MCF 10A (cell line): ENCODE measurements at regions not wholly inside any gene's neighbourhood (a gene's known extent, or its start where the extent isn't known, plus 50 kb on each side); places are given as distances from the start of the nearest gene placed in this dataset.
"Not testable (repeated sequence)": the region's sequence is repeated elsewhere in the genome, so short reads cannot be mapped to it uniquely, and the experiment has no call there.

Experiments used
- BruUV-seq: library from RNA; stranded (reverse); fragments of 400-500 nt; replicated peaks from 2 replicates; lab custom pipeline; 2021; lab: Mats Ljungman, UMichigan
- CTCF ChIA-PET: fragments of 300-600 bp; sonication (Branson Sonifier 250); formaldehyde crosslinking; extraction: SDS; loops from one replicate; lab custom pipeline; 2021; ENCODE audit warnings: antibody characterized with exemption, inconsistent platforms; lab: Yijun Ruan, JAX
- POLR2A ChIA-PET: fragments of 300-600, 350-650 bp; sonication (Branson Sonifier 250); formaldehyde crosslinking; extraction: SDS; loops from one replicate; lab custom pipeline; 2020; ENCODE audit warnings: antibody characterized with exemption, inconsistent platforms; lab: Yijun Ruan, JAX
- DNase-seq: peaks from one replicate; pipeline ENCODE4 v3.0.0-alpha.2; 2018; ENCODE audit not compliant: unreplicated experiment
- H3K27ac Mint-ChIP-seq: one replicate; pipeline ENCODE4 v1.8.0; 2022; ENCODE audit warnings: mild to moderate bottlenecking, low read depth, mixed read lengths; ENCODE audit not compliant: unreplicated experiment
- H3K27me3 Mint-ChIP-seq: one replicate; pipeline ENCODE4 v1.8.0; 2022; ENCODE audit warnings: mixed read lengths; ENCODE audit not compliant: insufficient read depth, unreplicated experiment
- H3K36me3 Mint-ChIP-seq: one replicate; pipeline ENCODE4 v1.8.0; 2022; ENCODE audit warnings: mild to moderate bottlenecking, moderate library complexity, mixed read lengths; ENCODE audit not compliant: insufficient read depth, unreplicated experiment
- H3K4me1 Mint-ChIP-seq: one replicate; pipeline ENCODE4 v1.8.0; 2022; ENCODE audit warnings: mixed read lengths; ENCODE audit not compliant: insufficient read depth, unreplicated experiment
- H3K4me3 Mint-ChIP-seq: one replicate; pipeline ENCODE4 v1.8.0; 2022; ENCODE audit warnings: mild to moderate bottlenecking, moderate library complexity, mixed read lengths; ENCODE audit not compliant: unreplicated experiment
- H3K9me3 Mint-ChIP-seq: one replicate; pipeline ENCODE4 v1.8.0; 2022; ENCODE audit warnings: mixed read lengths; ENCODE audit not compliant: unreplicated experiment
- intact Hi-C: fragments of 100-400 bp; cut with micrococcal nuclease; formaldehyde crosslinking; loops from 2 replicates; pipeline ENCODE4 v1.14.1; 2022
- TF ChIP-seq, protein P1 (sequence below): fragments of 200-600 bp; IDR thresholded peaks from one replicate; pipeline ENCODE4 v1.8.0; 2022; ENCODE audit warnings: antibody characterized with exemption, mild to moderate bottlenecking; ENCODE audit not compliant: unreplicated experiment

DNA sequence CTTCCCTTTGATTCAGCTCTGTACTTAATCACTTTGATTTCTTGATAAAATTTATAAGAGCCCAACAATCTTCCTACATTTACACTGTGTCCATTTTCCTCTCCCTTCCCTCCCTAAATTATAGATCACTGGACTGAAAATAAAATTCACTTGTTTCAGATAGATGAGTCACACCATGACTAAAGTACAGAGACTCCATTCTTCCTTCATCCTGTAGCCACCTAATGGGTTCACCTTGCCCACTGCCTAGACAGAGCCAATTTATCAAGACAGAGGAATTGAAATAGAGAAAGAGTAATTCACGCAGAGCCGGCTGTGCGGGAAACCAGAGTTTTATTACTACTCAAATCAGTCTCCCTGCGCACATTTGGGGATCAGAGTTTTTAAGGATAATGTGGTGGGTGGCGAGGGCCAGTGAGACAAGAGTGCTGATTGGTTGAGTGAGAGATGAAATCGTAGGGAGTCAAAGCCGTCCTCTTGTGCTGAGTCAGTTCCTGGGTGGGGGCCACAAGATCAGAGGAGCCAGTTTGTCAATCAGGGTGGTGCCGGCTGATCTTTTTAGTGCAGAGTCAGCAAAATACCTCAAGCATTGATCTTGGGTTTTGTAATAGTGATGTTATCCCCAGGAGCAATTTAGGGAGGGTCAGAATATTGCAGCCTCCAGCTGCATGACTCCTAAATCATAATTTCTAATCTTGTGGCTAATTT, 71.3 kb upstream of the MED14 start:
- intact Hi-C loops: loop anchor here (10.0 kb wide), 1 partner anchor 448 kb away; no protein-coding TSS in a partner anchor
- Mint-ChIP-seq H3K27ac (no peak overlapping the region), H3K4me3 (no peak overlapping the region), H3K9me3 (no peaks in the 10 kb centered on the region), H3K4me1 (no peaks in the 10 kb centered on the region), H3K27me3 (peaks cover 75% of the 10 kb centered on the region), H3K36me3 (no peaks in the 10 kb centered on the region)
- ChIA-PET CTCF (interaction anchor here (1.1 kb wide), 1 partner anchor 116 kb away, joined by 3 read pairs; no protein-coding TSS in a partner anchor), POLR2A (no interaction called here)
- no TSS peak for BruUV-seq
- DNase-seq: no peak
- TF ChIP-seq, protein P1, sequence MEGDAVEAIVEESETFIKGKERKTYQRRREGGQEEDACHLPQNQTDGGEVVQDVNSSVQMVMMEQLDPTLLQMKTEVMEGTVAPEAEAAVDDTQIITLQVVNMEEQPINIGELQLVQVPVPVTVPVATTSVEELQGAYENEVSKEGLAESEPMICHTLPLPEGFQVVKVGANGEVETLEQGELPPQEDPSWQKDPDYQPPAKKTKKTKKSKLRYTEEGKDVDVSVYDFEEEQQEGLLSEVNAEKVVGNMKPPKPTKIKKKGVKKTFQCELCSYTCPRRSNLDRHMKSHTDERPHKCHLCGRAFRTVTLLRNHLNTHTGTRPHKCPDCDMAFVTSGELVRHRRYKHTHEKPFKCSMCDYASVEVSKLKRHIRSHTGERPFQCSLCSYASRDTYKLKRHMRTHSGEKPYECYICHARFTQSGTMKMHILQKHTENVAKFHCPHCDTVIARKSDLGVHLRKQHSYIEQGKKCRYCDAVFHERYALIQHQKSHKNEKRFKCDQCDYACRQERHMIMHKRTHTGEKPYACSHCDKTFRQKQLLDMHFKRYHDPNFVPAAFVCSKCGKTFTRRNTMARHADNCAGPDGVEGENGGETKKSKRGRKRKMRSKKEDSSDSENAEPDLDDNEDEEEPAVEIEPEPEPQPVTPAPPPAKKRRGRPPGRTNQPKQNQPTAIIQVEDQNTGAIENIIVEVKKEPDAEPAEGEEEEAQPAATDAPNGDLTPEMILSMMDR: no peak

DNA sequence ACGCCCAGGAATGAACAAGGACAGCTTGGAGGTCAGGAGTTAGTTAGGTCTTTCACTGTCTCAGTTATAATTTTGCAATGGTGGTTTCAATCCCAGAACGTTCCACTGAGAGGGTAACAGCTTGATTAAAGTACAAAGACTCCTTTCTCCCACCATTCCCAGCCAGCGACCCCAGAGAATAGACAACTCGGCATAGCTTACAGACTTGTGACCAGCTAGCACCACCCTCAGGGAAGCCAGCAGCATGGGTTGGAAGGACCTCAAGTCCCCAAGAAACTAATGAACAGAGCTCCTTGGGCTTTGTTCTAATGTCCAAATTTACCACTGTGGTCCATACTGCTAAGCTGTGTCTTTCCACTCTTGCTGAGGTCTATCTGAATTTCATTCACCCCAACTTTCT, 72.0 kb upstream of the MED14 start:
- Mint-ChIP-seq H3K4me3 (no peak overlapping the region), H3K36me3 (no peaks in the 10 kb centered on the region), H3K27ac (no peak overlapping the region), H3K27me3 (peaks cover 68% of the 10 kb centered on the region), H3K9me3 (no peaks in the 10 kb centered on the region), H3K4me1 (no peaks in the 10 kb centered on the region)
- TF ChIP-seq, protein P1: no peak
- DNase-seq: no peak
- POLR2A ChIA-PET: no interaction called here
- BruUV-seq: no TSS peak
- intact Hi-C loops: loop anchor here (10.0 kb wide), 1 partner anchor 447 kb away; no protein-coding TSS in a partner anchor
- CTCF ChIA-PET: interaction anchor here (0.6 to 1.1 kb wide), 2 partner anchors 13 to 116 kb away, joined by 3 to 5 read pairs; no protein-coding TSS in a partner anchor

DNA sequence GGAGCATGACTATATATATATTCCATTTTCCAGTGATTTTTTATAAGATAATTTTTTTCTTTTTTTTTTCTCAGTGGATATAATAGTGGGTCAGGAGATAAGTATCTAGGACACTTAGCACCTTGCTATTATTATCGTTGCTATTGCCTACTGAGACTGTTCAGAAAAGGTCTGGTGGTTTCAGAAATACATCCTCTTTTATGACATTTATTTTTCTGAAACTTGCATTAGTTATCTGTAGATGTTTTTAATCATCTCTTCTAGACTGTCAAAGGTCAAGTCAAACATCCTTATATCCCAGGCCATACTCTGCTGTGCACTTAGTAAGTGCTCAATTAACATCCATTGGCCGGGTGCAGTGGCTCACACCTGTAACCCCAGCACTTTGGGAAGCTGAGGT, 72.9 kb upstream of the MED14 start:
- no TSS peak for BruUV-seq
- TF ChIP-seq, protein P1: no peak

DNA sequence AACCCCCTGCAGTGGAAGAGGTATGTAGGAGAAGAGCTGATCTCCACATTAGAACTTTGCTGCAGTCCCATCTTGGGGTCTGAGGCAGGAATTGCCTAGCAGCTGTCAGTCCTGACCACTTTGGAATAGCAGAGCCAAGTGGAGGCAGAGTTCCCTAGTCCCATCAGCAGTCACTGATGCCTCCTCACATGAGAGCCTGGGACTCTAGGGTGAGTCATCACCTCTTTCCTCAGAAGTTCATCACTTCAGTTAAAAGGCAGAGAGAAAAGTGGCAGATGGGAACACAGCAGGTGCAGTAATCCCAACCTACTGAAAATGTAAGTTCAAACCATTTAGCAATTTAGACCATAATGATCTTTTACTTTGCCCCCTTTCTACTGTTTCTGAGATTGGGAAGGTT, 73.9 kb upstream of the MED14 start:
- intact Hi-C loops: loop anchor here (10.0 kb wide), 1 partner anchor 446 kb away; no protein-coding TSS in a partner anchor
- H3K36me3 Mint-ChIP-seq: no peaks in the 10 kb centered on the region
- BruUV-seq: no TSS peak
- DNase-seq: peak; percentile 24
- no peak overlapping the region for H3K4me3 Mint-ChIP-seq
- CTCF ChIA-PET: no interaction called here
- POLR2A ChIA-PET: no interaction called here
- H3K27ac Mint-ChIP-seq: no peak overlapping the region
- TF ChIP-seq, protein P1: no peak
- no peaks in the 10 kb centered on the region for H3K9me3 Mint-ChIP-seq
- no peaks in the 10 kb centered on the region for H3K4me1 Mint-ChIP-seq
- H3K27me3 Mint-ChIP-seq: peaks cover 49% of the 10 kb centered on the region

More for the DNA sequence above, 72.9 kb upstream of the MED14 start:
- H3K27me3 Mint-ChIP-seq: peaks cover 60% of the 10 kb centered on the region
- no peak overlapping the region for H3K27ac Mint-ChIP-seq
- intact Hi-C loops: loop anchor here (10.0 kb wide), 1 partner anchor 447 kb away; no protein-coding TSS in a partner anchor
- H3K4me1 Mint-ChIP-seq: no peaks in the 10 kb centered on the region
- no peak for DNase-seq
- CTCF ChIA-PET: interaction anchor here (0.6 kb wide), 1 partner anchor 81 kb away, joined by 3 read pairs; no protein-coding TSS in a partner anchor
- H3K9me3 Mint-ChIP-seq: no peaks in the 10 kb centered on the region
- no peaks in the 10 kb centered on the region for H3K36me3 Mint-ChIP-seq
- H3K4me3 Mint-ChIP-seq: no peak overlapping the region
- POLR2A ChIA-PET: no interaction called here

DNA sequence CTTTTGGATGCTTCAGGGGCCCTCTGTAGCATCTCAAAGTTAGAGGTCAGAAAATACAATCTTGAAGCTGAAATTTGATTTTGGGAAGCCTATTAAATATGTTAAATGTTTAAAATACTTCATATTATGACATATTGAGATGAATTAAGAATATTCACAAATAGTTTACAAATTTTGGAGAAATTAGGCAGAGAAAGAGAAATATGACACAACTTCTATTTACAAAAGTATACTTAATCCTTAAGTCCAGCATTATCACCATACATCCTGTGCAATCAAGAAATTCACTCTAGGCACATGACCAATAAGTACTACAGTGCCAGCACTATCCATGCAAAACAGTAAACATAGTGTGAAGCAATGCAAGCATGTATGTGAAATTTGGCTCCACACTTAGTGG, 79.7 kb upstream of the MED14 start:
- POLR2A ChIA-PET, BruUV-seq, CTCF ChIA-PET, H3K27ac Mint-ChIP-seq, H3K36me3 Mint-ChIP-seq, H3K4me3 Mint-ChIP-seq, intact Hi-C loops, H3K4me1 Mint-ChIP-seq, H3K9me3 Mint-ChIP-seq, DNase-seq: not testable (repeated sequence)
- peaks cover 42% of the 10 kb centered on the region for H3K27me3 Mint-ChIP-seq
